GM23338 (cell line): ENCODE measurements at regions not wholly inside any gene's neighbourhood (a gene's known extent, or its start where the extent isn't known, plus 50 kb on each side); places are given as distances from the start of the nearest gene placed in this dataset.

Source experiments
- ATAC-seq: fragments of 200-7000 bp; cut with Tn5 transposase; 3 replicates; pipeline ENCODE4 v1.9.1; 2020
- DNase-seq: peaks from one replicate; pipeline ENCODE4 v3.0.0-alpha.2; 2015; ENCODE audit warnings: low spot score
- H2AFZ ChIP-seq: fragments of 200-600 bp; sonication (generic); 2 replicates; pipeline ENCODE4 v1.8.0; 2016; ENCODE audit warnings: antibody characterized with exemption, mild to moderate bottlenecking, moderate library complexity
- H3F3A ChIP-seq: fragments of 200-600 bp; sonication (generic); replicated peaks from 2 replicates; pipeline ENCODE4 v1.8.0; 2017; ENCODE audit warnings: antibody characterized with exemption, mixed run types, low read depth
- H3K27ac ChIP-seq: fragments of 200-600 bp; sonication (generic); 2 replicates; pipeline ENCODE4 v1.6.1; 2016; ENCODE audit warnings: low read depth
- H3K27me3 ChIP-seq: fragments of 200-600 bp; sonication (generic); 2 replicates; pipeline ENCODE4 v1.8.0; 2016; ENCODE audit warnings: mild to moderate bottlenecking, mixed run types, moderate library complexity; ENCODE audit not compliant: insufficient read depth
- H3K36me3 ChIP-seq: fragments of 200-600 bp; sonication (generic); 2 replicates; pipeline ENCODE4 v1.8.0; 2016; ENCODE audit warnings: mild to moderate bottlenecking; ENCODE audit not compliant: insufficient read depth
- H3K4me1 ChIP-seq: fragments of 200-600 bp; sonication (generic); 2 replicates; pipeline ENCODE4 v1.8.0; 2016; ENCODE audit warnings: mild to moderate bottlenecking, moderate library complexity; ENCODE audit not compliant: insufficient read depth
- H3K4me2 ChIP-seq: fragments of 200-600 bp; sonication (generic); 2 replicates; pipeline ENCODE4 v1.7.1; 2017; ENCODE audit warnings: mixed run types
- H3K4me3 ChIP-seq: fragments of 200-600 bp; sonication (generic); 2 replicates; pipeline ENCODE4 v1.6.1; 2016; ENCODE audit warnings: mixed run types
- H3K79me2 ChIP-seq: fragments of 200-600 bp; sonication (generic); replicated peaks from 2 replicates; pipeline ENCODE4 v1.8.0; 2017; ENCODE audit warnings: mild to moderate bottlenecking; ENCODE audit not compliant: insufficient read depth
- H3K9me2 ChIP-seq: fragments of 200-600 bp; sonication (generic); 2 replicates; pipeline ENCODE4 v1.8.0; 2017; ENCODE audit not compliant: insufficient read depth
- H4K20me1 ChIP-seq: fragments of 200-600 bp; sonication (generic); replicated peaks from 2 replicates; pipeline ENCODE4 v1.8.0; 2017; ENCODE audit warnings: mild to moderate bottlenecking; ENCODE audit not compliant: insufficient read depth
- H3K27ac Mint-ChIP-seq: 2 replicates; pipeline ENCODE4 v1.8.0; 2020; ENCODE audit warnings: inconsistent platforms, mild to moderate bottlenecking, moderate library complexity, mixed read lengths
- H3K27me3 Mint-ChIP-seq: 3 replicates; pipeline ENCODE4 v1.8.0; 2022; ENCODE audit warnings: low read depth, mild to moderate bottlenecking, moderate library complexity, mixed read lengths, inconsistent platforms; ENCODE audit not compliant: insufficient read depth, poor library complexity
- H3K36me3 Mint-ChIP-seq: 3 replicates; pipeline ENCODE4 v1.8.0; 2021; ENCODE audit warnings: low read depth, mild to moderate bottlenecking, inconsistent platforms, moderate library complexity, mixed read lengths
- H3K4me1 Mint-ChIP-seq: 3 replicates; pipeline ENCODE4 v1.8.0; 2020; ENCODE audit warnings: mild to moderate bottlenecking, inconsistent platforms, mixed read lengths
- H3K4me3 Mint-ChIP-seq: 3 replicates; pipeline ENCODE4 v1.8.0; 2021; ENCODE audit warnings: moderate library complexity, mild to moderate bottlenecking, inconsistent platforms, mixed read lengths
- H3K9me3 Mint-ChIP-seq: 3 replicates; pipeline ENCODE4 v1.8.0; 2020; ENCODE audit warnings: moderate library complexity, mild to moderate bottlenecking, inconsistent platforms, mixed read lengths
- CREB1 ChIP-seq: fragments of 250-450 bp; sonication (Bioruptor Pico); IDR thresholded peaks from 2 replicates; pipeline ENCODE4 v1.5.0; 2020; ENCODE audit warnings: low read depth, mild to moderate bottlenecking, moderate library complexity
- ETS1 ChIP-seq: IDR thresholded peaks from 2 replicates; pipeline ENCODE4 v1.6.1; 2016; ENCODE audit warnings: antibody characterized with exemption
- EZH2 ChIP-seq: fragments of 200-600 bp; sonication (generic); IDR thresholded peaks from one replicate; pipeline ENCODE4 v1.8.0; 2017; ENCODE audit warnings: antibody characterized with exemption, mild to moderate bottlenecking, low read depth; ENCODE audit not compliant: unreplicated experiment
- EZH2phosphoT487 ChIP-seq: fragments of 200-600 bp; sonication (generic); IDR thresholded peaks from one replicate; pipeline ENCODE4 v1.8.1; 2018; ENCODE audit warnings: antibody characterized with exemption; ENCODE audit not compliant: unreplicated experiment
- JUNB ChIP-seq: IDR thresholded peaks from one replicate; pipeline ENCODE4 v1.6.1; 2016; ENCODE audit warnings: antibody characterized with exemption; ENCODE audit not compliant: unreplicated experiment
- NANOG ChIP-seq: IDR thresholded peaks from 2 replicates; pipeline ENCODE4 v1.6.1; 2016; ENCODE audit warnings: antibody characterized with exemption, borderline replicate concordance
- STAT1 ChIP-seq: IDR thresholded peaks from one replicate; pipeline ENCODE4 v1.6.1; 2016; ENCODE audit warnings: antibody characterized with exemption; ENCODE audit not compliant: unreplicated experiment
- ZNF114 ChIP-seq: fragments of 250-450 bp; sonication (Bioruptor Pico); IDR thresholded peaks from 2 replicates; pipeline ENCODE4 v1.5.0; 2020; ENCODE audit warnings: mild to moderate bottlenecking, moderate library complexity
- ZNF331 ChIP-seq: fragments of 250-450 bp; sonication (Bioruptor Pico); IDR thresholded peaks from 2 replicates; pipeline ENCODE4 v1.5.0; 2020; ENCODE audit warnings: low read depth, mild to moderate bottlenecking, moderate library complexity
- ZNF462 ChIP-seq: fragments of 250-450 bp; sonication (Bioruptor Pico); IDR thresholded peaks from 2 replicates; pipeline ENCODE4 v1.5.0; 2020; ENCODE audit warnings: mild to moderate bottlenecking, moderate library complexity
- TF ChIP-seq, protein P1 (sequence below), 2 experiments: fragments of 200-600 bp in 1 of 2; sonication (generic) in 1 of 2; conservative IDR thresholded peaks; 2 replicates each; pipeline versions ENCODE4 v1.5.1 to v1.6.1; 2016 to 2017; ENCODE audit warnings: antibody characterized with exemption in 2 of 2, low read depth in 2 of 2, mild to moderate bottlenecking in 2 of 2, moderate library complexity in 1 of 2

DNA sequence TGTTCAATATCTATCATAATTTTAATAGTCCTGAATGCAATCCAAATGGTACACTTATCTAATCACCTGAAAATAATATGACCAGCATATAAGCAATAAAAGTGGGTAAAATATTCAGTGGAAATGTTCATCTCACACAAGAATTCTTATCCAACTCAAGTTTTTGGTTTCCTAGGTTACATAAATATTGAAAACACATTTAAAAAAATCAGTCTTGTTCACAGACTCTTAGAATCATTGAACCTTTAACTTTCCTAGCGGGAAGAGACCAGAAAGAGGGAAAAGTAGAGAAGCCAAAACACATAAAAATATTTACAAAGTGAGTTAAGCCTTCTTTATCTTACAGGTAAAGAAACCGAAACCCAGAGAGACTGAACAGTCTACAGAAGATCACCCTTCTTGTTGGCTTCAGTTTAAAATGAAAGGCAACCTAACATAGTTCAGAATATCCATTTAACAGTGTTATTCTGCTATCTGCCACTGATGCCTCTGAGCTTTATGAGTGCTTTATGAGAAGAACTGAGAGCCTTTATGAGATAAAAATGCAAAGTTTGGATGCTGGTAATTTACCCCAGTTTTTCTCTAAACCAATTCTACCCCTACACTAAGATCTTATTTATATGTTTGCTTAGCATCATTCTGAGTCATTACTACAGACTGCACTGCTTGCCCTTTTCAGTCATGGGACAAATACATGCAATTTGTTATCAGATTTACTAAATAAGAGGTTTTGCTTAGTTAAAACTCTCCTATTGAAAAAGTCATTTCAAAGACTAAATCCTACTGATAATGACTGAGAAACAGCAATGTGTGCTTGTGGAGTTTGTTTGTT, 453.3 kb upstream of the INTU start (continued):
- TF ChIP-seq, protein P1, sequence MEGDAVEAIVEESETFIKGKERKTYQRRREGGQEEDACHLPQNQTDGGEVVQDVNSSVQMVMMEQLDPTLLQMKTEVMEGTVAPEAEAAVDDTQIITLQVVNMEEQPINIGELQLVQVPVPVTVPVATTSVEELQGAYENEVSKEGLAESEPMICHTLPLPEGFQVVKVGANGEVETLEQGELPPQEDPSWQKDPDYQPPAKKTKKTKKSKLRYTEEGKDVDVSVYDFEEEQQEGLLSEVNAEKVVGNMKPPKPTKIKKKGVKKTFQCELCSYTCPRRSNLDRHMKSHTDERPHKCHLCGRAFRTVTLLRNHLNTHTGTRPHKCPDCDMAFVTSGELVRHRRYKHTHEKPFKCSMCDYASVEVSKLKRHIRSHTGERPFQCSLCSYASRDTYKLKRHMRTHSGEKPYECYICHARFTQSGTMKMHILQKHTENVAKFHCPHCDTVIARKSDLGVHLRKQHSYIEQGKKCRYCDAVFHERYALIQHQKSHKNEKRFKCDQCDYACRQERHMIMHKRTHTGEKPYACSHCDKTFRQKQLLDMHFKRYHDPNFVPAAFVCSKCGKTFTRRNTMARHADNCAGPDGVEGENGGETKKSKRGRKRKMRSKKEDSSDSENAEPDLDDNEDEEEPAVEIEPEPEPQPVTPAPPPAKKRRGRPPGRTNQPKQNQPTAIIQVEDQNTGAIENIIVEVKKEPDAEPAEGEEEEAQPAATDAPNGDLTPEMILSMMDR (conservative IDR thresholded peaks at IDR 0.05; ENCODE audit: low read depth in 2 of 2), result no peak
- TF ChIP-seq ZNF331 (CRISPR knock-in tag) (no peak), ETS1 (no peak), EZH2 (no peak), ZNF114 (CRISPR knock-in tag) (no peak), STAT1 (no peak), CREB1 (no peak), EZH2phosphoT487 (no peak), NANOG (no peak), JUNB (no peak)

DNA sequence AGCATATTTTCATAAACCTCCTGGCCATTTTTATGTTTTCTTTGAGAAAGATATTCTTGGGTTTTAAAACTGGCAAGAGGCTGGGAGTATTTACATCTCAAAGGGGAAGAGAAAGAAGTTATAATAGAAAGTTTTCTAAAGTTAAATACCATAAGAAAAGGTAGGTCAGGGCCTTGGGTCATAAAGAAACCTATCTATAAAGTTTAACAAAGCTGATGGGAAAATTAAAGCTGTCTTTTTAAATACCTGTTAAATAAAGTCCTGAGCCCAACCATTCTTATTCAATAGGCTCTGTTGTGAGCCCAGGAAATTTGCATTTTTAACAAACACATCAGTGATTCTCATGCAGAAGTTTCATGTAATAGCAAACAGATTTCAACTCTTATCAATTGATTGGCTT, 451.8 kb upstream of the INTU start:
- Histone ChIP-seq H3K27me3 (no peaks in the 10 kb centered on the region), H3K4me3 (no peak overlapping the region), H4K20me1 (no peaks in the 10 kb centered on the region), H3K9me2 (peaks cover 5% of the 10 kb centered on the region; the same call in 1 of the 2 replicates), H3F3A (no peaks in the 10 kb centered on the region), H3K79me2 (no peaks in the 10 kb centered on the region), H3K4me2 (0 out of 2 replicates have a peak overlapping the region, but pooled peaks have one; percentile 20), H3K4me1 (0 out of 2 replicates have a peak, but pooled peaks cover 6% of the 10 kb centered on the region), H3K27ac (no peak overlapping the region), H3K36me3 (no peaks in the 10 kb centered on the region; the same call in 1 of the 2 replicates), H2AFZ (no peak overlapping the region)
- Mint-ChIP-seq H3K4me3 (no peak overlapping the region), H3K4me1 (peaks cover 17% of the 10 kb centered on the region), H3K27me3 (peaks cover 2% of the 10 kb centered on the region), H3K9me3 (peaks cover 34% of the 10 kb centered on the region), H3K36me3 (peaks cover 30% of the 10 kb centered on the region), H3K27ac (no peak overlapping the region)
- no peak for ATAC-seq
- no peak for DNase-seq
- TF ChIP-seq, protein P1 (conservative IDR thresholded peaks at IDR 0.05; ENCODE audit: low read depth in 2 of 2), result no peak
- TF ChIP-seq CREB1 (no peak), ZNF462 (CRISPR knock-in tag) (no peak), STAT1 (no peak), ZNF331 (CRISPR knock-in tag) (no peak), JUNB (no peak), EZH2phosphoT487 (no peak)
